ENCODE measurements at regions not wholly inside any gene's neighbourhood (a gene's known extent, or its start where the extent isn't known, plus 50 kb on each side); places are given as distances from the start of the nearest gene placed in this dataset.

DNA sequence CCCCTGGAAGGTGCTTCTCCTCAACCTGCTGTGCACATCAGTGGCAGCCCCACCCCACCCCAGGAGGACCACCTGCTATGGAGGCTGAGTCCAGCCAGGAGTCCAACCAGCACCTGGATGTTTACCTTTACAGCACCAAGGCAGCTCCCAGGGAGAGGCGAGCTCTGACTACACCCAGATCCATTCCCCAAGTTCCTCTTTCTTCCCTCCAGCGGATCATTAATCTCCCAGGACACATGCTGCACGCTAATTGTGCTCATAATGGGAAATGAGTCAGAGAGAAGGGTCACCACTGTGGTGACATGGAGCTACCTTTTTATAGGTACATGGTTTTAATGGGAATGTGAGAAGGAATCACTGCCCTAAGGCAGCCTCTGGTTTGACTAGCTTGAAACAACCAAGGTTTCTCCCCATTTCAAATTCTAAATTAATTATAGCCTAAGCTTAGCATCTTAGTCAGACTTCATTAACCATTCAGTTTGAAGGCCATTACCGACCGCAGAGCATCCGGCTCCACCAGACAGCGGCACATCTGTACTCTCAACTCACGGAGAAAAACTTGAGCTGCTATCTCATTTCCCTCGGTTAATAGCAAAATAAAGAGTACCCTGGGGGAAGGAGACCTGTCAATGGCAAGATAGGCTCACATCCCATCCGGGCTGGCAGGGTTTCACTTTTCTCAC is 173.1 kb upstream of the GALNT2 start:
- DNase-seq (ENCODE audit: low read depth, low spot score): no peak
- H3K9me3 ChIP-seq (ENCODE audit: insufficient read depth, low read length): no peaks in the 10 kb centered on the region

DNA sequence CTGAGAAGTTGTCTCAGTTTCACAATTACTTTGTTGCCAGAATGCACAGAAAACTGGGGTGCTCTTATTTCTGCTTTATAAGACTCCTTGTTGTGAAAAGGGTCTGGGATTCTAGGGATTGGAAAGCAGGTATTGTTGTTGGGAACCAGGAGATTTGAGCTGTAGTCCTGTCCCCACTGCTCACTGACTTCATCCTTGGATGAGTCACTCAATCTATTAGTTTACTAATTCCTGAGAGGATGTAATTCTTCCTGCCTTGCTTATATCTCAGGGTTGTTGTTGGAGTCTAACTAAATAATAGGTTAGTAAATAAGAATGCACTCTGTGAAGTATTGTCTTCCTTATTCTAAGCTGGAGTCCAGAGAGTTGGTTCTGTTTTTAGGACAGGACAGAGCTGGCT is 172.5 kb upstream of the GALNT2 start:
- H3K27me3 ChIP-seq (ENCODE audit: insufficient read depth, insufficient read length): no peaks in the 10 kb centered on the region
- no peaks in the 10 kb centered on the region for H3K36me3 ChIP-seq (ENCODE audit: insufficient read depth, insufficient read length, low read length)
- H3K9ac ChIP-seq (ENCODE audit: insufficient read length, low read depth): no peak overlapping the region
- no peak for DNase-seq (ENCODE audit: low read depth, low spot score)
- H3K9me3 ChIP-seq (ENCODE audit: insufficient read depth, low read length): no peaks in the 10 kb centered on the region
- H3K4me3 ChIP-seq (ENCODE audit: insufficient read length, low read depth): no peak overlapping the region
- no peak for TF ChIP-seq SUZ12 (IDR thresholded peaks at IDR 0.05; ENCODE audit: extremely low read depth, insufficient read depth, insufficient read length)
- no peak for TF ChIP-seq ZNF274 (IDR thresholded peaks at IDR 0.05; ENCODE audit: low read depth, low read length)
- TF ChIP-seq YY1 (IDR thresholded peaks at IDR 0.05; ENCODE audit: insufficient read depth, insufficient read length): no peak
- peaks cover 4% of the 10 kb centered on the region for H3K4me1 ChIP-seq (ENCODE audit: insufficient read depth, insufficient read length)

More for the DNA sequence above, 173.1 kb upstream of the GALNT2 start:
- Histone ChIP-seq H3K36me3 (ENCODE audit: insufficient read depth, insufficient read length, low read length) (no peaks in the 10 kb centered on the region), H3K27me3 (ENCODE audit: insufficient read depth, insufficient read length) (no peaks in the 10 kb centered on the region), H3K4me1 (ENCODE audit: insufficient read depth, insufficient read length) (peaks cover 4% of the 10 kb centered on the region), H3K9ac (ENCODE audit: insufficient read length, low read depth) (no peak overlapping the region), H3K4me3 (ENCODE audit: insufficient read length, low read depth) (no peak overlapping the region)
- TF ChIP-seq SUZ12 (IDR thresholded peaks at IDR 0.05; ENCODE audit: extremely low read depth, insufficient read depth, insufficient read length): no peak
- no peak for TF ChIP-seq YY1 (IDR thresholded peaks at IDR 0.05; ENCODE audit: insufficient read depth, insufficient read length)
- no peak for TF ChIP-seq ZNF274 (IDR thresholded peaks at IDR 0.05; ENCODE audit: low read depth, low read length)

DNA sequence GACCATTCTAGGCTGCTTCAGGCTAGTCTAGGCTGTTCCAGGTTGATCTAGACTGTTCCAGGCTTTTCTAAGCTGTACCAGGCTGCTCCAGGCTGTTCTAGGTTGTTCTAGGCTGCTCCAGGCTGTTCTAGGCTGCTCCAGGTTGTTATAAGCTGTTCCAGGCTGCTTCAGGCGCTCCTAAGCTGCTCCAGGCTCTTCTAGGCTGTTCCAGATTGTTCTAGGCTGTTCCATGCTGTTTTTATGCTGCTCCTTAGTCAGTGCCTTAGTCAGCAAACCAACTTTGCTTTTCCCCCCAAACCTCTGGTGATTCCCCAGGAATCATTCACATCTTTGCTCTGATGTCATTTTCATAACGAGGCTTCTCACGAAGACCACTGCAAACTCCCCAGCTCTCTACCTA is 171.4 kb upstream of the GALNT2 start:
- DNase-seq (ENCODE audit: low read depth, low spot score): no peak
- H3K27me3 ChIP-seq (ENCODE audit: insufficient read depth, insufficient read length): no peaks in the 10 kb centered on the region

DNA sequence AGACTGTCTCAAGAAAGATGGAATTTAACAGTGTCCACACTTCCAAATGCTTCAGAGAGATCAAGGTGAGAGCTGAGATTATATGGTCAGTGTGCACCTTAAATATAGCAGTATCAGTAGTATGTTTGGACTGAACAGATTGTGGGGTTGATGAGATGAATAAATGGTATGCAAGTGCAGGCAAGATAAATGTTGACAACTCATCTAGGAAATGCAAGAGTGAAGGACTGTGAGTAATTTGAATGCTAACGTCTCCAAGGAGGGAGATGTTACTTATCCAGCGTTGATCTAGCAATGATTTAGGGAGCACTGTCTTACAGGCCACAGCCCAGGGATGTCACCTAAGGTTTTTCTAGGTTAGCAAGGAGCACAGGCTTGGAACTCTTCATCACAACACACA is 170.7 kb upstream of the GALNT2 start:
- H3K9me3 ChIP-seq (ENCODE audit: insufficient read depth, low read length): no peaks in the 10 kb centered on the region; the same call in 1 of the 2 replicates
- no peak overlapping the region for H3K9ac ChIP-seq (ENCODE audit: insufficient read length, low read depth)
- no peak for DNase-seq (ENCODE audit: low read depth, low spot score)
- TF ChIP-seq SUZ12 (IDR thresholded peaks at IDR 0.05; ENCODE audit: extremely low read depth, insufficient read depth, insufficient read length) (no peak), YY1 (IDR thresholded peaks at IDR 0.05; ENCODE audit: insufficient read depth, insufficient read length) (no peak), ZNF274 (IDR thresholded peaks at IDR 0.05; ENCODE audit: low read depth, low read length) (no peak)
- H3K4me1 ChIP-seq (ENCODE audit: insufficient read depth, insufficient read length): peaks cover 4% of the 10 kb centered on the region
- H3K4me3 ChIP-seq (ENCODE audit: insufficient read length, low read depth): no peak overlapping the region
- H3K36me3 ChIP-seq (ENCODE audit: insufficient read depth, insufficient read length, low read length): no peaks in the 10 kb centered on the region
- H3K27me3 ChIP-seq (ENCODE audit: insufficient read depth, insufficient read length): no peaks in the 10 kb centered on the region

More for the DNA sequence above, 171.4 kb upstream of the GALNT2 start:
- Histone ChIP-seq H3K9me3 (ENCODE audit: insufficient read depth, low read length) (no peaks in the 10 kb centered on the region), H3K4me1 (ENCODE audit: insufficient read depth, insufficient read length) (peaks cover 4% of the 10 kb centered on the region), H3K9ac (ENCODE audit: insufficient read length, low read depth) (no peak overlapping the region), H3K4me3 (ENCODE audit: insufficient read length, low read depth) (no peak overlapping the region), H3K36me3 (ENCODE audit: insufficient read depth, insufficient read length, low read length) (no peaks in the 10 kb centered on the region)
- TF ChIP-seq SUZ12 (IDR thresholded peaks at IDR 0.05; ENCODE audit: extremely low read depth, insufficient read depth, insufficient read length) (no peak), YY1 (IDR thresholded peaks at IDR 0.05; ENCODE audit: insufficient read depth, insufficient read length) (no peak), ZNF274 (IDR thresholded peaks at IDR 0.05; ENCODE audit: low read depth, low read length) (no peak)

DNA sequence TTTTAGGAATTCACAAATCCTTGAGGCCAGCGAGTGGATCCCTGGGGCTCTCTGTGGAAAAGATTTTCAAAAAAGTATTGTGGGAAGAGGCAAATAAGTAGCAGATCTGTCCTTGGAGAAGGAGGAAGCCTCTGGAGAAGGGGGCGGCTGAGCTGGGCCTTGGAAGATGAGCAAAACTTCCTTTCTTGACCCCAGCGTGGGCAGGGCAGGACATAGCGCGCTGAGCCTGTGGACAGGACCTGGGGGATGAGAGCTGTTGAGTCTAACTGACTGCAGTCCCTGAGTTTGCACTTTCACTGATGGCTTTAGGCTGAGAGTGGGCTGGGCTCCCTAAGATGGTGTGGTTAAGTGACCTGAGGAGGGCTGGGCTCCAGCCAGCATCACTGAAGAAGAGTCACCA is 170.2 kb upstream of the GALNT2 start:
- Histone ChIP-seq H3K36me3 (ENCODE audit: insufficient read depth, insufficient read length, low read length) (no peaks in the 10 kb centered on the region), H3K9me3 (ENCODE audit: insufficient read depth, low read length) (no peaks in the 10 kb centered on the region; the same call in 1 of the 2 replicates), H3K4me3 (ENCODE audit: insufficient read length, low read depth) (no peak overlapping the region), H3K27me3 (ENCODE audit: insufficient read depth, insufficient read length) (no peaks in the 10 kb centered on the region), H3K4me1 (ENCODE audit: insufficient read depth, insufficient read length) (peaks cover 4% of the 10 kb centered on the region), H3K9ac (ENCODE audit: insufficient read length, low read depth) (no peak overlapping the region)
- DNase-seq (ENCODE audit: low read depth, low spot score): no peak
- no peak for TF ChIP-seq YY1 (IDR thresholded peaks at IDR 0.05; ENCODE audit: insufficient read depth, insufficient read length)
- no peak for TF ChIP-seq ZNF274 (IDR thresholded peaks at IDR 0.05; ENCODE audit: low read depth, low read length)
- no peak for TF ChIP-seq SUZ12 (IDR thresholded peaks at IDR 0.05; ENCODE audit: extremely low read depth, insufficient read depth, insufficient read length)

DNA sequence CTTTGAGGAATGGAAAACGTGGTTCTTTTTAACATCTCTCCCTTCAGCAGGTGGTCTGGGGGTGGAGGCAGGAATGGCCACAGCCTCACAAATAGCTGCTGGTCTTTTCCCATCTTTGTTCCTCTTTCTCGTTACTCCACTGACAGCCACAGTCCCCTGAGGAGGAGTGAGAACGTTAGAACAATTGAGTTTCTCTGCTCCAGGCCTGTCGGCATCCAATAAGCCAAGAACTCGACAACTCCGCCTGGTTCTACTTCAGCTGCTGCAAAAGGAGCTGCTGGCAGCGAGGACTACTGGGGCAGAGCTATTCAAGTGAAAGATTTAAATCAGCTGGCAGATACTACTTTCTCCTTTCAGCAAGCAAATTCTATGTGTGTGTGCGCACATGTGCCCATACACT is 169.5 kb upstream of the GALNT2 start:
- TF ChIP-seq YY1 (IDR thresholded peaks at IDR 0.05; ENCODE audit: insufficient read depth, insufficient read length): no peak
- no peak for TF ChIP-seq ZNF274 (IDR thresholded peaks at IDR 0.05; ENCODE audit: low read depth, low read length)
- TF ChIP-seq SUZ12 (IDR thresholded peaks at IDR 0.05; ENCODE audit: extremely low read depth, insufficient read depth, insufficient read length): no peak
- no peak for DNase-seq (ENCODE audit: low read depth, low spot score)
- Histone ChIP-seq H3K9ac (ENCODE audit: insufficient read length, low read depth) (no peak overlapping the region), H3K4me1 (ENCODE audit: insufficient read depth, insufficient read length) (peaks cover 4% of the 10 kb centered on the region), H3K9me3 (ENCODE audit: insufficient read depth, low read length) (no peaks in the 10 kb centered on the region; the same call in 1 of the 2 replicates), H3K4me3 (ENCODE audit: insufficient read length, low read depth) (no peak overlapping the region), H3K27me3 (ENCODE audit: insufficient read depth, insufficient read length) (no peaks in the 10 kb centered on the region), H3K36me3 (ENCODE audit: insufficient read depth, insufficient read length, low read length) (no peaks in the 10 kb centered on the region)

DNA sequence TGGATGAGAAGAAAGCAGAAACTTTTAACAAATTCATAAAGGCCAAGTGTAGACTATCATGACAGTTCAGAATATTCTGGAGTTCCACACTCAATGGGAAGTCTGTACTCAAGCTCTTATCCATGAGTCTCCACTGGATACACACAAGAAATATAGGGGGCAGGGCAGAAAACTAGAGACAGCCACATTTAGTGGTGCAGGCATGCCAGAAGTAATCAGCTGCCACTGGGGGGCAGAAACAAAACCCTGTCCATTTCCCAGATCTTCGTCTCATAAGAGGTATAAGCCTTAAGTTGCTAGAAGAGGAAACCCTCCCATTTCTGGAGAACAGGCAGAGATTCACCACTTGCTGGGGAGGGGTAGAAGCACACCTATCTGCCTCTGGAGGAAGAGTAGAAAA is 166.8 kb upstream of the GALNT2 start:
- Histone ChIP-seq H3K4me3 (ENCODE audit: insufficient read length, low read depth) (no peak overlapping the region), H3K9ac (ENCODE audit: insufficient read length, low read depth) (no peak overlapping the region), H3K27me3 (ENCODE audit: insufficient read depth, insufficient read length) (no peaks in the 10 kb centered on the region), H3K36me3 (ENCODE audit: insufficient read depth, insufficient read length, low read length) (no peaks in the 10 kb centered on the region), H3K4me1 (ENCODE audit: insufficient read depth, insufficient read length) (peaks cover 4% of the 10 kb centered on the region), H3K9me3 (ENCODE audit: insufficient read depth, low read length) (no peaks in the 10 kb centered on the region; the same call in 1 of the 2 replicates)
- no peak for DNase-seq (ENCODE audit: low read depth, low spot score)
- TF ChIP-seq ZNF274 (IDR thresholded peaks at IDR 0.05; ENCODE audit: low read depth, low read length) (no peak), SUZ12 (IDR thresholded peaks at IDR 0.05; ENCODE audit: extremely low read depth, insufficient read depth, insufficient read length) (no peak), YY1 (IDR thresholded peaks at IDR 0.05; ENCODE audit: insufficient read depth, insufficient read length) (no peak)

Data from NT2/D1 (cell line).